ENCODE measurements at regions not wholly inside any gene's neighbourhood (a gene's known extent, or its start where the extent isn't known, plus 50 kb on each side); places are given as distances from the start of the nearest gene placed in this dataset.

GRCh38 chr11:70810681-70811080 lies 412.4 kb downstream of the CTTN start:
- DNase-seq = no peak

GRCh38 chr11:70811483-70811882 lies 413.2 kb downstream of the CTTN start:
- no peak for DNase-seq

- DNase-seq = no peak
Observed at GRCh38 chr11:70811915-70812314, 413.6 kb downstream of the CTTN start.

- no peak for DNase-seq
Observed at GRCh38 chr11:70812472-70812871, 414.1 kb downstream of the CTTN start.

GRCh38 chr11:70813651-70814050 lies 415.3 kb downstream of the CTTN start:
- DNase-seq = no peak

- DNase-seq = no peak
Observed at GRCh38 chr11:70815485-70815832, 417.1 kb downstream of the CTTN start.

GRCh38 chr11:70816156-70816678 lies 417.9 kb downstream of the CTTN start:
- DNase-seq = no peak

GRCh38 chr11:70818351-70818750 lies 420.0 kb downstream of the CTTN start:
- no peak for DNase-seq

- DNase-seq = no peak
Observed at GRCh38 chr11:70819022-70819421, 420.7 kb downstream of the CTTN start.

GRCh38 chr11:70820311-70820710 lies 422.0 kb downstream of the CTTN start:
- no peak for DNase-seq

- DNase-seq = no peak
Observed at GRCh38 chr11:70820712-70821111, 422.4 kb downstream of the CTTN start.

GRCh38 chr11:70823771-70824170 lies 425.4 kb downstream of the CTTN start:
- no peak for DNase-seq

- no peak for DNase-seq
Observed at GRCh38 chr11:70824605-70825245, 426.4 kb downstream of the CTTN start.

GRCh38 chr11:70825893-70826540 lies 426.4 kb downstream of the SHANK2 start:
- DNase-seq = no peak

GRCh38 chr11:70826541-70827335 lies 425.6 kb downstream of the SHANK2 start:
- no peak for DNase-seq

GRCh38 chr11:70828593-70829082 lies 423.7 kb downstream of the SHANK2 start:
- no peak for DNase-seq

GRCh38 chr11:70829134-70829885 lies 423.1 kb downstream of the SHANK2 start:
- DNase-seq = no peak

GRCh38 chr11:70829886-70830272 lies 422.5 kb downstream of the SHANK2 start:
- no peak for DNase-seq

GRCh38 chr11:70833011-70833410 lies 419.4 kb downstream of the SHANK2 start:
- DNase-seq = no peak

GRCh38 chr11:70833554-70833953 lies 418.8 kb downstream of the SHANK2 start:
- DNase-seq = no peak

GRCh38 chr11:70834277-70834940 lies 418.0 kb downstream of the SHANK2 start:
- no peak for DNase-seq

- DNase-seq = no peak
Observed at GRCh38 chr11:70834984-70835560, 417.3 kb downstream of the SHANK2 start.

Measured in central memory CD4-positive, alpha-beta T cell (primary cell).